GM19452 (cell line): ENCODE measurements at regions not wholly inside any gene's neighbourhood (a gene's known extent, or its start where the extent isn't known, plus 50 kb on each side); places are given as distances from the start of the nearest gene placed in this dataset.
A peak's percentile ranks its signal among the peaks of the same experiment; 100 is the strongest.

Experiments
- ATAC-seq: cut with Tn5 transposase; IDR thresholded peaks from one replicate; pipeline ENCODE4 v1.9.1; 2021; ENCODE audit not compliant: unreplicated experiment

DNA sequence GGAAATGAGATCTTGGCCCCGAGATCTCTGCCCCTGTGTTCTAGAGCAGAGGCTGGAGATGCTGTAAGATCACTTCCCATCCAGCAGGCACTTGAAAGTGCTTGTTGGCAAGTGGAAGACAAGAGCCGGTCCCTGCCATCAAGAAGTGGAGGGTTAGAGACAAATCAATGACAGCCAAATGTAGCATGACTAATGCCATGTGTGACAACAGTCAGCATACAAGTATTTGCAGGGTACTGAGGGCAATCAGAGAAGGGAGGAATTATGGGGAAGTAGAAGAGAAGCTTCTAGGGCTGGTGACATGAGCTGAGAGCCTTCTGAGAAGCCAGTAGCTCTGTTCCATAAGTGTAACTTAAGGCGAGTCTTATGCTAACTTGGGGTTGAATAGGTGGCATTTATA is 58.6 kb downstream of the TMEM17 start:
- ATAC-seq, result no peak

DNA sequence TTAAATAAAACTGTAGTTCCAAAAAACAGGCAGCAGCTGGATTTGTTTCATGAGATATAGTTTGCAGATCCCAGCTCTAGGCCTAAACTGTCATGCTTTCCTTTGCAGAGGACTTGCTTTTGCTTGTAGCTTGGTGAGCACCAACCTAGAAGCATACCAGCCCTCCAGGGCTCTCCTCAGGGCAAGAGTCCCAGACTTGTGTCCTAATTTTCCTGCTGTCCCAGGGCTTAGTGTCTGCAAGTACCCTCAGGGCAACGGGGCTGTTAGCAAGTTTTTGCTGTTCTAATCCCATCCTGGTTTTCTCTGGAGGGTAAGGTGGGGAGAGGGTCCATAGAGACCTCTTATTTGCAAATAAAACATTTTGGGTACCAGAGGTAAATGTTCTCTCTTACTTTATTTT is 59.5 kb downstream of the TMEM17 start:
- ATAC-seq, result no peak

DNA sequence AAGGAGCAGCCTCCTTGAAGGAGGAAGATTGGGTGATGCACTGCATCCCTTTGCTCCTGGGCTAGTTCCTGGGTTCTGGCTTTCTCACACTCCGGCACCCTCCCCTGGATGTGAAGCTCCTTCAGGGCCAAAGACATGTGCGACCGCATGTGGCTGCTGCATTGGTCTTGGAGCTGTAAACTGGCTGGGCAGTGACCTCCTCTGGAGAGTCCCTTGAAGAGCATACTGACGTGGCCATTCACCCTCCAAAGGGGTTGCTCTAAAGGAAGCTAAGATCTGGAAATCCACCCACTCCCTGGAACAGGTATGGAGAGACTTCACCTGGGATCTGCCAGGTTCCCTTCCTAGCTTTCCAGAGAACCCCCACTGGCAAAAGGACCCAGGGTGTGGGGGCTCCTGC is 62.1 kb downstream of the TMEM17 start:
- ATAC-seq, result no peak

DNA sequence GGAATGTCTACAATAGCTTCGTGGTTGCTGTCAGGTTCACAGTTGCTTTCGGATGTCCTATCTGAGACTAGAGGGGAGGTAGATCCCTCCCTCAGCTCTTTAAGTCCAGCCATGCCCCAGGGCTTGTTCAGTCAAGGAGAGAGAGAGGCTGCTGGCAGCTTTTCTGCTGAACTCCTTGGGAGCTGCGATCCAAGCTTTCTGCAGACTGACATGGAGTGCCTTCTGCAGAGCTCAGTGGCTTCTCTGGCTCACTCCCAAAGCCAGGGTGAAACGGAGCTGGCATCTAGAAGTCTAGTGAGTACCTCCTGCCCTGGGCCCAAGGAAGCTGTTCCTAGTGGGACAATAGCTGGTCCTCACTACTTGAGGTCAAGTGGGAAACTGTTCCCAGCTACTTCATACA is 62.5 kb downstream of the TMEM17 start:
- ATAC-seq, result no peak

DNA sequence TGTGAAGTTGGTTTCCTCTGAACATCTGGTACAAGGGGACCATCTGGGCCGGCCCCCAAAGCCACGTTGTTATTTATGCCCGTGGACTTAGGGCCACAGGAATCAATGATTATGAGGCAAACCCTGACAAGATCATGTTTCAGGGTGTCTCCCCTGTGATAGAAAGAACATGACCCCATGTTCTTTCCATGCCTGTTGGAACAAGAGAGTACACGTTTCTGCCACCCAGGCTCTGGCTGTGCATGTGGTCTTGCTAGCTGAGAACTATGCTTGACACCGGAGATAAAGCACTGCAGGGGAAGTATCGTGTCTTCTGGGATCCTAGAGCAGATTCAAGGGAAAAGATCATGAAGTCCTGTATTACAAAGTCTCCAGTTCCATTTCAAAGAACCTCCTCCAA is 64.2 kb downstream of the TMEM17 start:
- no peak for ATAC-seq

- ATAC-seq, result no peak
Observed at GRCh38 chr2:62441421-62441820, 64.6 kb downstream of the TMEM17 start.

DNA sequence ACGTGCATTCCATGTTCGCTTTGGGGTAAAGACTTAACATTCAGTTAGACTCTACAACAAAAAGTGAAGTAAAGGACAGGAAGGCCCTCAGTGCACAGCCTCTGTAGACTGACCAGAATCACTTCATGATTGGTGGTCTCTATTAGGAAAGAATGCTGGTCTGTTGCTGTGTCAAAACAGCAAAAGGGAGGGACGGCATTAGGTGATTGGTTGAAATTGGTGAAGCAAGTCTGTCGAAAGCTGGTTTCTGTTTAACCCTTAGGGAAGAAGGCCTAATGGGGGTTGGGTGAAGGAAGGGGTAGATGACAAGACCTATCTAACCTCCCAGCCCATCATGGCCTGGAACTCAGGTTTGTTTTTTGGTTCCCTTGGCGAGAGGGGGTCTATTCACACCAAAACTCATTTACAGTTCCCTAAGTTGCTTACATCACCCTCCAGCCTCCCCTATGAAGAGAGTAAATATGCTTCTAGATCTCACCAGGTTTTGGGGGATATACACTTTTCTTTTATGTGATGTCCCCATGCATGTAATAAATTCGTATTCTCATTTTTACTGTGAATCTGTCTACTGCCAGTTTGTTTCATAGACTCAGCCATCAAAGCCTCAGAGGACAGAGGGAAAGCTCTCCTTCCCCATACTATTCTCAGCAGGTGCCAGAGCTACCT is 65.6 kb downstream of the TMEM17 start:
- no peak for ATAC-seq

- no peak for ATAC-seq
Observed at GRCh38 chr2:62439425-62439824, 66.6 kb downstream of the TMEM17 start.

- ATAC-seq, result no peak
Observed at GRCh38 chr2:62437785-62438184, 68.2 kb downstream of the TMEM17 start.

GRCh38 chr2:62435720-62436119 is 70.3 kb downstream of the TMEM17 start:
- peak; percentile 91 for ATAC-seq

- no peak for ATAC-seq
Observed at GRCh38 chr2:62432407-62432806, 73.6 kb downstream of the TMEM17 start.

GRCh38 chr2:62431512-62431911 is 74.5 kb downstream of the TMEM17 start:
- ATAC-seq, result no peak

GRCh38 chr2:62430146-62430545 is 75.8 kb downstream of the TMEM17 start:
- no peak for ATAC-seq

DNA sequence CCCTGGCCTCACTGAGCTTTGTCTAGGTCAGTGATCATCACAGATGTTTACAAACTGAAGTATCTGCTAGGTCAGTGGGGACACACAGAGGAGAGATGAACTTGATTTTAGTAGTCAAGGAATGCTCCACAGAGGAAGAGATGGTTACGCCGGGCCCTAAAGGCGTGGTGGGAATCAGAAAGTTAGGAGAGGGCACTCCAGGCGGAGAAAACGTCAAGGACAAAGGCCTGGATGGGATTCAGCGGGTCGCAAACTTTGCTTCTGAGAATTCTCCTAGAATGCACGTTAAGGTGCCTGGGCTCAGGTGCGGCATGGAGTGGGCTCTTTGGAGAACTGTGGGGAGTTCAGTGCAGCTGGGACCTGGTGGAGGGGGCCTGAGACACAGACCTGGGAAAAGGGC is 78.8 kb downstream of the TMEM17 start:
- no peak for ATAC-seq

DNA sequence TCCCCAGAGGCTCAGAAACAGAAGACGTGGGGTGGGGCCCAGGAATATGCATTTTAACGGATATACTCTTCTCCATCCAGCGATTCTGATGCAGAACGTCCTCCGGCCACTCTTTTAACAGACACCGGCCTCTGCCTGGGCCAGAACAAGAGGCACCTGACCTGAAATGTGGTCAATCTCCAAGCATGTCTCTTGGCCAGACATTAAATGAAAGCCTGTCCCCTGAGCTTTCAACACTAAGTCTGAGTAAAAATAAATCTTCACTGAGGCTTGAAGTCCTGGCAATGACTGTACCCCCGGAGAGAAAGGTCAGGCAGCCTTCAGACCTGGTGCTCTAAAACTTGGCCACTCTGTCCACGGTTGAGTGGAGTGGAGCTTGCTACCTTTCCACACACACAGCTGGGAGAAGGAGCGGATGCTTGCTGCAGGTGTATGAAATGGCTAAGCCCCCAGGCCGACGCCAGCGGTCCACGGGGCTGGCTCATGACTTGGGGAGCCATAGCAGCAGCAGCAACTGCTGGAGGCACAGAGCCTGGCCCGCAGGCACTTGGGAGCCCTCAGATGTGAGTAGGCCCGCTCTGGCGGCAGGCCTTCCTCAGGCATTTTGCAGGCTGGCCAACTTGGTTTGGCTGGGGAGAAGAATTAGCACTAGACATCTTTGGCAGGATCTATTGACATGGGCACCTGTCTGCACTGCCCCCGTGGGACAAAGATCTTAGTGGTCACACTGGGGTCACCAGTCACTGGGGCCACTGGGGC is 79.7 kb downstream of the TMEM17 start:
- no peak for ATAC-seq

- no peak for ATAC-seq
Observed at GRCh38 chr2:62425684-62426083, 80.3 kb downstream of the TMEM17 start.

DNA sequence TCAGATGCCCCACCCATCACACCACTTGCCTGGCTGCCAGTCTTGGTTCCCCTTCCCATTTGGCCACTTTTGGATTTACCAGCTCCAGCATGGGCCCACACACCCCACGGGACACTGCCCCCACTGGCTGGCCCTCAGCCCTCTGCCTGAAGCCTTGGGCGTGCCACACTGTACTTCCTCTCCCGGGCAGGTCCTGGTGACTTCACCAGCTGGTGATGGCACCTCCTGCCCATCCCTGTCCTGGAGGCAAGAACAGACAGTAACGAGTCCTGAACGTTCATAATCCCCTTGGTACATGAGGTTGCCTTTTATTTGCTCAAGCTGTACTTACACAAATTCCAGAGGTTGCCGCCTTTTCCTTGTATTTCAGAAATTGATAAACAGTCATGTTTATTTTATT is 81.1 kb downstream of the TMEM17 start:
- no peak for ATAC-seq

GRCh38 chr2:62423883-62424458 is 82.0 kb downstream of the TMEM17 start:
- ATAC-seq, result no peak

- no peak for ATAC-seq
Observed at GRCh38 chr2:62423235-62423634, 82.8 kb downstream of the TMEM17 start.

DNA sequence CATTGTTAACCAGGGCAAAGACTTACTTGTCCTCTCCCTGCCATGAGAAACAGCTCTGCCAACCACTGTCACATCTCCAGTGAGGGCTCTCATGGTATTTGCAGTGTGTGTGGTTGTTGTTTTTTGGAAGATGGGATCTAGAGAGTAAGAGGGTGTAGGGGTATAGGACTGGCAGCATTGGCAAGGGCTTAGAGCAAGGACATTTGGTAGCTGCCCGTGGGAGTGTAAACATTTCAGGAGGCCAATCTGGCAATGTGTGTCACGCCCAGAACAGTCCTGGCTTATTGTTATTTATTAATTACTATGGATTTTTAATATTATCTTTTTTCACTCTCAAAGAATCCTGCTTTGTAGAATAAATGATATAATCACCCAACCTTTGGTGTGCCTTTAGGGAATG is 90.5 kb downstream of the TMEM17 start:
- ATAC-seq, result peak; percentile 4

GRCh38 chr2:62415019-62415431 is 91.0 kb downstream of the TMEM17 start:
- ATAC-seq, result peak; percentile 82

DNA sequence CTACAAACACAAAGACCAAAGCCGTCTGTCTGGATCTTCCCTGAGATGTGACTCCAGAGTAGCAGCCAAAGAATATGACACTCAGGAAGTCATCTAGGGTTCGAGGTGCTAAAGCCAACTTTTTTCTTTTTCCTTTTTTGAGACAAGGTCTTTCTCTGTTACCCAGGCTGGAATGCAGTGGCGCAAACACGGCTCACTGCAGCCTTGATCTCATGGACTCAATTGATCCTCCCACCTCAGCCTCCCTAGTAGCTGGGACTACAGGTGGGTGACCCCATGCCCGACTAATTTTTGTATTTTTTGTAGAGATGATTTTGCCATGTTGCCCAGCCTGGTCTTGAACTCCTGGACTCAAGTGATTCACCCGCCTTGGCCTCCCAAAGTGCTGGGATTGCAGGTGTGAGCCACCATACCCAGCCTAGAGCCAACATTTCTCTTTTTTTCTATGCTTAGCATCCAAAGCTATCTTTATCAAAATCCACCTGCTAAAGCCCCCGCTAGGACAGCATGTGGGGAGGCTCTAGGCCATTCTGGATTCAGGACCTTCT is 92.8 kb downstream of the TMEM17 start:
- no peak for ATAC-seq
